CD4-positive, alpha-beta memory T cell (primary cell): ENCODE measurements at regions not wholly inside any gene's neighbourhood (a gene's known extent, or its start where the extent isn't known, plus 50 kb on each side); places are given as distances from the start of the nearest gene placed in this dataset.
"Not testable (repeated sequence)": the region's sequence is repeated elsewhere in the genome, so short reads cannot be mapped to it uniquely, and the experiment has no call there.

Source experiments
- CTCF ChIA-PET: fragments of 350-600 bp; sonication (Branson Sonifier 250); formaldehyde crosslinking; loops from one replicate; lab custom pipeline; 2021; ENCODE audit warnings: inconsistent platforms; ENCODE audit not compliant: partially characterized antibody; lab: Charles Lee
- POLR2A ChIA-PET: fragments of 350-600 bp; sonication (Branson Sonifier 250); formaldehyde crosslinking; loops from one replicate; lab custom pipeline; 2021; ENCODE audit not compliant: partially characterized antibody; lab: Charles Lee
- DNase-seq, 5 donors: peaks; one replicate each; pipeline versions ENCODE4 v3.0.0 to v3.0.0-alpha.2; 2020 to 2022; ENCODE audit warnings: mixed read lengths in 1 of 5
- H3K27ac ChIP-seq: one replicate; pipeline ENCODE4 v1.7.0; 2013; ENCODE audit warnings: low read depth, low read length
- H3K27me3 ChIP-seq: 2 replicates; pipeline ENCODE4 v1.7.0; 2013; ENCODE audit warnings: mild to moderate bottlenecking, low read length, moderate library complexity; ENCODE audit not compliant: insufficient read depth
- H3K36me3 ChIP-seq: 2 replicates; pipeline ENCODE4 v1.7.0; 2013; ENCODE audit warnings: mild to moderate bottlenecking, low read length, moderate library complexity; ENCODE audit not compliant: insufficient read depth
- H3K4me1 ChIP-seq: 2 replicates; pipeline ENCODE4 v1.7.0; 2013; ENCODE audit warnings: mild to moderate bottlenecking, low read length, moderate library complexity; ENCODE audit not compliant: insufficient read depth
- H3K4me3 ChIP-seq, 2 donors: one replicate each; pipeline ENCODE4 v1.7.0; 2013; ENCODE audit warnings: low read length in 2 of 2, mild to moderate bottlenecking in 1 of 2
- H3K9me3 ChIP-seq, 2 donors: one replicate each; pipeline ENCODE4 v1.7.0; 2013; ENCODE audit warnings: low read length in 2 of 2, control low read depth in 1 of 2; ENCODE audit not compliant: control insufficient read depth in 1 of 2
- H3K27ac Mint-ChIP-seq, 7 donors: one replicate each; pipeline ENCODE4 v1.8.0; 2020 to 2021; ENCODE audit warnings: mixed read lengths in 7 of 7, mild to moderate bottlenecking in 6 of 7, inconsistent platforms in 3 of 7, moderate library complexity in 3 of 7
- H3K27me3 Mint-ChIP-seq, 2 donors: one replicate each; pipeline ENCODE4 v1.8.0; 2020 to 2021; ENCODE audit warnings: mixed read lengths in 2 of 2
- H3K36me3 Mint-ChIP-seq, 2 donors: one replicate each; pipeline ENCODE4 v1.8.0; 2020 to 2021; ENCODE audit warnings: mixed read lengths in 2 of 2, inconsistent platforms in 1 of 2, mild to moderate bottlenecking in 1 of 2
- H3K4me1 Mint-ChIP-seq, 4 donors: one replicate each; pipeline ENCODE4 v1.8.0; 2020 to 2021; ENCODE audit warnings: mixed read lengths in 4 of 4, mild to moderate bottlenecking in 1 of 4
- H3K4me3 Mint-ChIP-seq, 8 donors: one replicate each; pipeline ENCODE4 v1.8.0; 2020 to 2021; ENCODE audit warnings: mixed read lengths in 8 of 8, mild to moderate bottlenecking in 7 of 8, moderate library complexity in 6 of 8, inconsistent platforms in 3 of 8
- H3K9me3 Mint-ChIP-seq, 8 donors: one replicate each; pipeline ENCODE4 v1.8.0; 2020 to 2021; ENCODE audit warnings: mixed read lengths in 8 of 8, mild to moderate bottlenecking in 5 of 8, inconsistent platforms in 3 of 8, moderate library complexity in 1 of 8
- intact Hi-C: fragments of 100-400 bp; cut with micrococcal nuclease; formaldehyde crosslinking; loops from one replicate; pipeline ENCODE4 v1.15.1; 2023

- no peaks in the 10 kb centered on the region for H3K27me3 ChIP-seq
- peaks cover 0 to 19% (median 4%) of the 10 kb centered on the region in 4 donors for H3K4me1 Mint-ChIP-seq
- no peaks in the 10 kb centered on the region for H3K9me3 ChIP-seq
- H3K36me3 Mint-ChIP-seq: no peaks in the 10 kb centered on the region
- H3K4me1 ChIP-seq: peaks cover 5% of the 10 kb centered on the region
- intact Hi-C loops: no loop called here
- DNase-seq: no peak
- ChIA-PET POLR2A (no interaction called here), CTCF (interaction anchor here (2.0 kb wide), 1 partner anchor 19 kb away, joined by 10 read pairs; no protein-coding TSS in a partner anchor)
- H3K27ac Mint-ChIP-seq: peak overlapping the region in 3 of 7 donors; percentile 27 to 77 (median 37)
- no peaks in the 10 kb centered on the region for H3K36me3 ChIP-seq
- H3K27ac ChIP-seq: no peak overlapping the region
- peak overlapping the region in 1 of 2 donors; percentile 50 for H3K4me3 ChIP-seq
- H3K27me3 Mint-ChIP-seq: peaks cover 5 to 16% of the 10 kb centered on the region in 2 donors
- H3K9me3 Mint-ChIP-seq: no peaks in the 10 kb centered on the region
- H3K4me3 Mint-ChIP-seq: peak overlapping the region; percentile 73 to 91 (median 87)
These were observed 77.7 kb upstream of the FAM174B start for GRCh38 chr15:92733090-92733933.

DNA sequence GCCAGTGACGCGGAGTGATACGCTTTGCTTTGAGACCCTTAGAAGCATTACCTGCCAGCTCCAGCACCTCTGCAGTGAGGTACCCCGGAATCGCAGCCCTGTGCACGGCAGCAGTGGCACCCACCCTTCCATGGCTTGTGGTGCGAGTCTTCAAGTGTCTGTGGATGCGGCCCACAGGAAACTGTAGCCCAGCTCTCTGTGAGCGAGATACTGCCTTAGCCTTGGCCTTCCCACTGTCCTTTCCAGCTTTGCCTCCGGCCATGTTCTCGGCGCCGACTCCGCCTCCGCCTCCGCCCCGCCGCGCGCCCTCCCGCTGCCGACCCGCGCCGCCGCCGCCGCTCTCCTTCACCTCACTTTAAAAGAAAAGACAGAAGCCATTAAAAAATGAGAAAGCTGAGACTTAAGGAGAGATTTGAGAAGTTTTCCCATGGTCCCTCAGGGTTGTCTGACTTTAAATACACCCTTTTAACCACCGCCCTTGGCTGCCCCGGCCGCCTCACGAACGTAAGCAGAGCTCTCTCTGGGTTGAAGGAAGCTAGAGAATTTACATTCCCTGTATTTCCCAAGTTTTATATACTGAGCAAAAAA, 78.5 kb upstream of the FAM174B start:
- H3K27ac Mint-ChIP-seq: peak overlapping the region in 6 of 7 donors; percentile 70 to 91 (median 84)
- Histone ChIP-seq H3K9me3 (no peaks in the 10 kb centered on the region), H3K27ac (no peak overlapping the region), H3K4me1 (peaks cover 5% of the 10 kb centered on the region), H3K4me3 (peak overlapping the region in 1 of 2 donors; percentile 50), H3K36me3 (no peaks in the 10 kb centered on the region), H3K27me3 (no peaks in the 10 kb centered on the region)
- H3K9me3 Mint-ChIP-seq: peaks cover 0 to 3% (median 0%) of the 10 kb centered on the region in 8 donors
- peaks cover 0 to 19% (median 4%) of the 10 kb centered on the region in 4 donors for H3K4me1 Mint-ChIP-seq
- no peaks in the 10 kb centered on the region for H3K36me3 Mint-ChIP-seq
- POLR2A ChIA-PET: no interaction called here
- CTCF ChIA-PET: interaction anchor here (2.0 kb wide), 1 partner anchor 20 kb away, joined by 10 read pairs; no protein-coding TSS in a partner anchor
- peak in 4 of 5 donors; percentile 4 to 11 (median 8) for DNase-seq
- H3K4me3 Mint-ChIP-seq: peak overlapping the region; percentile 73 to 91 (median 87)
- H3K27me3 Mint-ChIP-seq: peaks cover 5 to 16% of the 10 kb centered on the region in 2 donors
- intact Hi-C loops: no loop called here

DNA sequence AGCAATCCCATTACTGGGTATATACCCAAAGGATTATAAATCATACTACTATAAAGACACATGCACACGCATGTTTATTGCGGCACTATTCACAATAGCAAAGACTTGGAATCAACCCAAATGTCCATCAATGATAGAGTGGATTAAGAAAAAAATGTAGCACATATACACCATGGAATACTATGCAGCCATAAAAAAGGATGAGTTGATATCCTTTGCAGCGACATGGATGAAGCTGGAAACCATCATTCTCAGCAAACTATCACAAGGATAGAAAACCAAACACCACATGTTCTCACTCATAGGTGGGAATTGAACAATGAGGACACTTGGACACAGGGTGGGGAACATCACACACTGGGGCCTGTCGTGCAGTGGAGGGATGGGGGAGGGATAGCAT, 83.7 kb upstream of the FAM174B start:
- intact Hi-C loops, H3K27me3 ChIP-seq, H3K36me3 Mint-ChIP-seq, H3K36me3 ChIP-seq, H3K4me1 Mint-ChIP-seq, H3K4me1 ChIP-seq, H3K27ac ChIP-seq, H3K4me3 Mint-ChIP-seq, H3K9me3 ChIP-seq, CTCF ChIA-PET, DNase-seq, H3K27ac Mint-ChIP-seq, H3K9me3 Mint-ChIP-seq, H3K4me3 ChIP-seq, POLR2A ChIA-PET: not testable (repeated sequence)
- peaks cover 11 to 16% of the 10 kb centered on the region in 2 donors for H3K27me3 Mint-ChIP-seq

DNA sequence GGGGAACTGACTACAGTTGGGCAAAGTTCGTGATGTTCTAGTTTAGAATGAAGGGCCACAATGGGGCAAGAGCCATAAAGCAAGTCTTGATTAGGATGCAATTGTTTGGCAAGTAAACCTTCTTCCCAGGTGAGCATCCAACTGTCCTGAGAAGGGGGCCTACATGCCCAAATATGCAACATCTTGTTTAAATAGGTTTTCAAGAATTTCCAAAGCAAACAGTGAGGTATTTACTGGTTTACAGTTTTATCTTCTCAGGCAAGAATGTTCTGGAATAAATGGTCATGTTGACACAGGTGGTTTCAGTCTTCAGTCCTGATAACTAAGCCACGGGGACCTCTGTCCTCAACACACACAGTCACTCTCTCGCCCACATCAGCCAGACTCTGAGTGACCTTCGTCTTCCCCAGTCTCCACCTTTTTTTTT, 90.3 kb upstream of the FAM174B start:
- CTCF ChIA-PET: no interaction called here
- peaks cover 0 to 4% (median 0%) of the 10 kb centered on the region in 8 donors for H3K9me3 Mint-ChIP-seq
- Histone ChIP-seq H3K27ac (no peak overlapping the region), H3K36me3 (no peaks in the 10 kb centered on the region), H3K9me3 (no peaks in the 10 kb centered on the region), H3K4me1 (no peaks in the 10 kb centered on the region), H3K27me3 (no peaks in the 10 kb centered on the region), H3K4me3 (no peak overlapping the region)
- POLR2A ChIA-PET: no interaction called here
- H3K36me3 Mint-ChIP-seq: no peaks in the 10 kb centered on the region
- no peaks in the 10 kb centered on the region for H3K4me1 Mint-ChIP-seq
- no peak overlapping the region for H3K4me3 Mint-ChIP-seq
- intact Hi-C loops: no loop called here
- DNase-seq: no peak
- H3K27ac Mint-ChIP-seq: no peak overlapping the region
- peaks cover 3 to 7% of the 10 kb centered on the region in 2 donors for H3K27me3 Mint-ChIP-seq

DNA sequence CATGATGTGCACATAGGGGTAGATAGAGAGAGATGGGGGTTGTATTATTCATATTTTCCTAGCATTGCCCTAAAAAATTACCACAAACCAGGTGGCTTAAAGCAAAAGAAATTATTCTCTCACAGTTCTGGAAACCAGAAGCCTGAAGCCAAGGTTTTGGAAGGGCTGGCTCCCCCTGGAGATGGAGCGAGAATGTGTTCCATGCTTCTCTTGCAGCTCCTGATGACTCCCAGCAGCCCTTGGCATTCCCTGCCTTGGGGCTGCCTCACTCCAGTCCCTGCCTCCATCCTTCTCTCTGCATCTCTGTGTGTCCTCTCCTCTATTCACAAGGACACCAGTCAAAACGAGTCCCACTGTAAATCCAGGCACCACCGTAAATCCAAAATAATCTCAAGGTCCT, 91.5 kb upstream of the FAM174B start:
- ChIA-PET CTCF (no interaction called here), POLR2A (no interaction called here)
- peaks cover 2% of the 10 kb centered on the region in 2 donors for H3K27me3 Mint-ChIP-seq
- Histone ChIP-seq H3K27ac (no peak overlapping the region), H3K4me3 (no peak overlapping the region), H3K36me3 (no peaks in the 10 kb centered on the region), H3K4me1 (no peaks in the 10 kb centered on the region), H3K9me3 (no peaks in the 10 kb centered on the region), H3K27me3 (no peaks in the 10 kb centered on the region)
- DNase-seq: no peak
- H3K36me3 Mint-ChIP-seq: no peaks in the 10 kb centered on the region
- peaks cover 0 to 4% (median 0%) of the 10 kb centered on the region in 8 donors for H3K9me3 Mint-ChIP-seq
- intact Hi-C loops: no loop called here
- no peak overlapping the region for H3K27ac Mint-ChIP-seq
- no peaks in the 10 kb centered on the region for H3K4me1 Mint-ChIP-seq
- no peak overlapping the region for H3K4me3 Mint-ChIP-seq

GRCh38 chr15:92749216-92749615, 93.6 kb upstream of the FAM174B start:
- no peaks in the 10 kb centered on the region for H3K4me1 Mint-ChIP-seq
- no peak overlapping the region for H3K4me3 Mint-ChIP-seq
- DNase-seq: no peak
- intact Hi-C loops: no loop called here
- Histone ChIP-seq H3K27me3 (no peaks in the 10 kb centered on the region), H3K27ac (no peak overlapping the region), H3K4me1 (no peaks in the 10 kb centered on the region), H3K36me3 (no peaks in the 10 kb centered on the region), H3K9me3 (no peaks in the 10 kb centered on the region), H3K4me3 (no peak overlapping the region)
- peaks cover 0 to 2% (median 0%) of the 10 kb centered on the region in 8 donors for H3K9me3 Mint-ChIP-seq
- ChIA-PET POLR2A (no interaction called here), CTCF (no interaction called here)
- H3K27ac Mint-ChIP-seq: peak overlapping the region in 1 of 7 donors; percentile 43
- H3K36me3 Mint-ChIP-seq: no peaks in the 10 kb centered on the region
- H3K27me3 Mint-ChIP-seq: peaks cover 1 to 6% of the 10 kb centered on the region in 2 donors

DNA sequence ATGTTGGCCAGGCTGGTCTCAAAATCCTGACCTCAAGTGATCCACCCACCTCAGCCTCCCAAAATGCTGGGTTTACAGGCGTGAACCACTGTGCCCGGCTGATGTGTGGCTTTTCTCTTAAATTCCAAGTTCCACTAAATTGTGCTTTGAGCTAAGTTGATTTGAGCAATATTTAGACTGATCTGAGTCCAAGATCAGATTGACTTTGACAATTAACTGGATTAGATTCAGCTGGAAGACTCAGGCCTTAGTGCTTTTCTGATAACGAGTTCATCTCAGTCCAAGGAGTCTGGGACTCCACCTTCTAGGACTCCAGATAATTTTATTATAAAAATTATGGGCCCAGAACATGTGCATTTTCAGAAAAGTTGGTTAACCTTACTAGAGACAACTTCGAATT, 94.4 kb upstream of the FAM174B start:
- no peaks in the 10 kb centered on the region for H3K9me3 ChIP-seq
- no peaks in the 10 kb centered on the region for H3K4me1 Mint-ChIP-seq

More for the DNA sequence above, 94.4 kb upstream of the FAM174B start:
- Histone ChIP-seq H3K4me3 (no peak overlapping the region), H3K4me1 (no peaks in the 10 kb centered on the region), H3K27ac (no peak overlapping the region), H3K27me3 (no peaks in the 10 kb centered on the region), H3K36me3 (no peaks in the 10 kb centered on the region)
- no peak overlapping the region for H3K27ac Mint-ChIP-seq
- H3K9me3 Mint-ChIP-seq: no peaks in the 10 kb centered on the region
- intact Hi-C loops: no loop called here
- ChIA-PET POLR2A (no interaction called here), CTCF (no interaction called here)
- H3K4me3 Mint-ChIP-seq: no peak overlapping the region
- peaks cover 1 to 4% of the 10 kb centered on the region in 2 donors for H3K27me3 Mint-ChIP-seq
- H3K36me3 Mint-ChIP-seq: no peaks in the 10 kb centered on the region
- no peak for DNase-seq
